ENCODE measurements at regions not wholly inside any gene's neighbourhood (a gene's known extent, or its start where the extent isn't known, plus 50 kb on each side); places are given as distances from the start of the nearest gene placed in this dataset.
"Not testable (repeated sequence)": the region's sequence is repeated elsewhere in the genome, so short reads cannot be mapped to it uniquely, and the experiment has no call there.

DNA sequence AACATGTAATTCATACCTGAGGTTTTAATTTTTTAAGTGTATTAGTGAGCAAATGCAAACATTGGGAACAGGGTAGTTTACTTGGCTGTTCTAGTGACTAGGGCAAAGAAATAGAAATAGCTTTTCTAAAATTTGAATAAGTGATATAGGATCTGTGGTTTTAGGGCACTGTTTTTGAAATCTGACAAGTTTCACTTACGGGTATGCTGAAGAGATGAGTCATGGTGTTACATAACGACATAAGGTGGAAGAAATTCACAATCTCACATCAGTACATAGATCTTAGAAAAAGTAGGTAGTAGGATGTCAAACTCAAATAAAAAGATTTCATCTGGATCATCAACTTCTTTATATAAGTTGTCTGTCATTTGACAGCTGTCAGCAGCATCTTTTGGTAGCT lies 772.3 kb downstream of the MAT2B start:
- Mint-ChIP-seq H3K4me3 (no peak overlapping the region), H3K36me3 (no peaks in the 10 kb centered on the region), H3K27me3 (no peaks in the 10 kb centered on the region), H3K4me1 (no peaks in the 10 kb centered on the region), H3K27ac (no peak overlapping the region), H3K9me3 (peaks cover 3% of the 10 kb centered on the region)
- no peak for DNase-seq

DNA sequence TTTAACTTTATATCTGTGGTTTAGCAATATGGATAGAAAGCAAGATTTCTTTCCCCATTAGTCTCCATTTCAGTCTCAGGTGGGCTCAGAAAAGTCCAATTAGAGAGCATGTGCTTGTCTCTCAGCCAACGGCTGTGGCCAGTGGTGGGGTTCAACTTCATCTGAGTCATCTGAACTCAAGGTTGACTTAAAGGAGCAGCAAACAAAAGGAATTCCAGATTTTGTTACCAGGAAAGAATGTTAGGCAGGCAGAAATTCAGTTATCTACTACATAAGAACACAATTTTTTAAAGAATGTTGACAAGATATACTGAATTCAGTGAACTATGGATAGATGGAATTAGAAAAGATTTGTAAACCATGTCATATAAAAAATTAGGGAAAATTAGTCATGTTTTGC lies 784.1 kb downstream of the MAT2B start:
- DNase-seq, result no peak
- H3K9me3 Mint-ChIP-seq, result peaks cover 14% of the 10 kb centered on the region
- H3K4me1 Mint-ChIP-seq, result no peaks in the 10 kb centered on the region
- no peak overlapping the region for H3K4me3 Mint-ChIP-seq
- H3K36me3 Mint-ChIP-seq, result no peaks in the 10 kb centered on the region
- H3K27me3 Mint-ChIP-seq, result no peaks in the 10 kb centered on the region
- no peak overlapping the region for H3K27ac Mint-ChIP-seq

DNA sequence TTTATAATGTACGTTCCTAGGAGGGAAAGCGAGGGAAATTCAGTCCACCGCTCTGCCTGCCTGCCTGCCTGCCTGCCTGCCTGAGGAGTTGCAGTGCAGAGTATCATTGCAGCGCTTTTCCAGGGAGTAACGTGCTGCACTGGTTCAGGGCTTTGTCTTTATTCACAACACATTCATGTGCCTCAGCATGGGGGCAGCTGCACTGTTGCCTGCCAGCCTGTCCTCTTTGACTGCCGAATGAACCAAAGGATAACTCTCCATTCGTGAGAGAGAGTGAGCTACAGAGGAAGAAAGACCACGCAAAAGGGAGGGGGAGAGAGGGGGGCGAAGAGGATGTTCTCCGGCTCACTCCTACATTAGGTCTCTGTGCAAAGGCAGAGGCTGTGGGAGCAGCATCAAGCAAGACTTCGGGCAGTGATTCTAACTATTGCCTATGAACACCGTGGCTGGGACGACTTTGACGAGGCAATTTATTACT lies 791.2 kb downstream of the MAT2B start:
- Mint-ChIP-seq H3K27me3 (no peaks in the 10 kb centered on the region), H3K9me3 (peaks cover 6% of the 10 kb centered on the region), H3K36me3 (no peaks in the 10 kb centered on the region), H3K4me3 (no peak overlapping the region), H3K4me1 (no peaks in the 10 kb centered on the region), H3K27ac (no peak overlapping the region)
- no peak for DNase-seq

DNA sequence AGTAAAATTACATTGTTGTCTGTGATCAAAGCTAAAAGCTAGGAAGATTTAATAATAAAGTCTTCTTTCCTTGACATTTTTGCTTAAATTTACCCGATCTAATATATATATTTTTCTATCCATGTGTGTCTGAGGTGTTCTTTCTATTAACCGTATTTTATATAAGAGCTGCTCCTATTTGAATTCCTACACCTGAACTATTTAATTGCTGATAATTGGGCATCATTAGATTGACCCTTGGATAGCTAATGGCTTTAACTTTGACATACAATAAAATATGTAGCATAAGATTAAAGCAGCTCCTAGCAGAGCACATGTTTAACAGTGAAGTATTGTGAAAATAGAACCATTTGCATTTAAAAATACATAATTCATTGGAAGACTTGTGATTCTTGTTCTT lies 792.7 kb downstream of the MAT2B start:
- no peaks in the 10 kb centered on the region for H3K27me3 Mint-ChIP-seq
- no peaks in the 10 kb centered on the region for H3K36me3 Mint-ChIP-seq
- no peak for DNase-seq

DNA sequence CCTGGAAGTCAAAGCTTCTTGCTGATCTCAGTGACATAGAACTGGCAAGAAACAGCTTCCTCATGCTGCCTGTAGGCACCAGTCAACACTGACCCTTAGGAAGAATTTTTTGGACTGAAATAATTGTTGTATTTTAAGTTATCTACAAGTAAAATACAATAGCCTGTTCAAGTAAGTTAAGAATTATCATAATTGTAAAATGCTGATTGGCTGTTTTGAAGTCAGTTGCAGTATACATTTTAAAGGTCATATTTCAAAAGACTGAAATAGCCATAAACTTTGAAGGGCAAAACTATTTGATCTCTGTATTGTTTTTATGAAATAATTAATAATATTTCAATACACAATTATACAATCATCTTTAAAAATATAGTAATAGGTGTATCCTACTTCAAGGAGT lies 794.9 kb downstream of the MAT2B start:
- H3K27me3 Mint-ChIP-seq, result no peaks in the 10 kb centered on the region
- peaks cover 2% of the 10 kb centered on the region for H3K9me3 Mint-ChIP-seq
- no peaks in the 10 kb centered on the region for H3K36me3 Mint-ChIP-seq
- H3K4me3 Mint-ChIP-seq, result no peak overlapping the region
- no peak for DNase-seq
- no peaks in the 10 kb centered on the region for H3K4me1 Mint-ChIP-seq
- no peak overlapping the region for H3K27ac Mint-ChIP-seq

More for the DNA sequence above, 792.7 kb downstream of the MAT2B start:
- Mint-ChIP-seq H3K4me1 (no peaks in the 10 kb centered on the region), H3K4me3 (no peak overlapping the region), H3K27ac (no peak overlapping the region), H3K9me3 (peaks cover 6% of the 10 kb centered on the region)

DNA sequence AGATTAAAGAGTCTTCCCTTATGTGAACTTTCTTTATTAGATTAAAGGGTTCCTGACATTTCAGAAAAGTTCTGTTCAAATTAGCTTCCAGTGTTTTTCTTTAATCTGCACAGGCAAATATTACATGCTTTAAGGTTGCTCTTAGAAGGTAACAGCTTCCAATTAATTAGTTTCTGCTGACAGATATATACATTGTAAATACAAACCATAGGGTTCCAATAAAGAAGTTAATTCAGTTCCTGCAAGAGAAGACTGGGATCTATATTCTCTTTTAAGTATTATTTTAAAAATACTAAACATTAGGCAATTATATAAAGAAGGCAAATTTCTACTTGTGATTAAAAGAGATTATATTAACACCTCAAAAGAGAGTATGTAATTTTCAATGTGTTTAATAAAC lies 795.7 kb downstream of the MAT2B start:
- H3K4me1 Mint-ChIP-seq, result no peaks in the 10 kb centered on the region
- no peaks in the 10 kb centered on the region for H3K27me3 Mint-ChIP-seq
- no peak overlapping the region for H3K4me3 Mint-ChIP-seq
- H3K9me3 Mint-ChIP-seq, result peaks cover under 1% of the 10 kb centered on the region
- H3K27ac Mint-ChIP-seq, result no peak overlapping the region
- H3K36me3 Mint-ChIP-seq, result no peaks in the 10 kb centered on the region
- no peak for DNase-seq

DNA sequence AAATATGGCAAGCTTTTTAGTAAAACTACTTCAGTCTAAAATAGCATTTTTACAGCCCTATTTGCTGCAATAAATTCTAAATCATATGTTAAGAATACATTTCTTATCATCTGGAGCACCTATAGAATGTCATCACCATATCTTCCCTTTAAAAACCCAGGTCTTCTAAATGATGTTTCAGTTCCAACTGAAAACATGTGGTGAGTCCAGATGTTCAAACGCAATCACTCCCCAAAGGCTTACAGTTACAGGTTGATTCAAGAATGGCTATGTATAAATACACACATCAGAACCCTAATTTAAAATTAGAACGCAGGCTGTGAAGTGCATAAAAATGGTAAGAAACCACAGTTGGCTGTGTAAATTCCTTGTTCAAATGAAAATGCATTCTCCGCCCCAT lies 796.3 kb downstream of the MAT2B start:
- H3K36me3 Mint-ChIP-seq, result no peaks in the 10 kb centered on the region
- H3K4me3 Mint-ChIP-seq, result no peak overlapping the region
- H3K4me1 Mint-ChIP-seq, result no peaks in the 10 kb centered on the region
- H3K27me3 Mint-ChIP-seq, result no peaks in the 10 kb centered on the region
- no peaks in the 10 kb centered on the region for H3K9me3 Mint-ChIP-seq
- no peak for DNase-seq
- H3K27ac Mint-ChIP-seq, result no peak overlapping the region

DNA sequence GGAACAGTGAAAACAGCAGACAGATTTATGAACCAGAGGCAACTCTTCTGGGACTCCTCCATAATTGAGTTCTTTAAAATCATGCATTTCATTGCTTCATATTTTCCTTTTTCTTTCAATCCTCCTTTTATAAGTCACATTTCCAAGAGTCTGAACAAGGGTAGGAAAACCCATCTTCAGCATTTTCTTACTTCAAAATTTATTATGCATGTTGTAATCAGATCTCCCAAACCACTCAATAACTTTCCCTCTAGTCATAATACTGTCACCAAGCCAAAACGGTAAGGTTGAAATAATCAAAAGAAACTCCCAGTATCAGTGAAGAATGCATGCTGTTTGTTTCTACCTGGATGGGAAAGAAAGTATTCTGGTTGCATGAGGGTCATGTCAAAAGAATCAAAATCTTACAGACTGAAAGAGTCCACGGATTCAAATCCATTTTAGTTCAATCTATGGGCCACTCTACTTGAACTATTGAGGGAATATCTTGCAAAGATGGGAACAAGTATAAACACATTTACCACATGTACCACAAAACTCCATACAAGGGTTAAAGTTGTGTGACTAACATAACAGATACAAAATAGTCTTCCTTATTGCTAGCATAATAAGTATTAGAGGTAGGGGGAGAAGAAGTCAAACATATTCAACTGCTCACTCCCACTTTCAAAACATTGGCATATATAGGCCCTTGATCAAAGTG lies 797.3 kb downstream of the MAT2B start:
- no peak for DNase-seq
- no peaks in the 10 kb centered on the region for H3K27me3 Mint-ChIP-seq
- no peaks in the 10 kb centered on the region for H3K4me1 Mint-ChIP-seq
- no peaks in the 10 kb centered on the region for H3K36me3 Mint-ChIP-seq
- no peaks in the 10 kb centered on the region for H3K9me3 Mint-ChIP-seq
- H3K27ac Mint-ChIP-seq, result no peak overlapping the region
- H3K4me3 Mint-ChIP-seq, result no peak overlapping the region

DNA sequence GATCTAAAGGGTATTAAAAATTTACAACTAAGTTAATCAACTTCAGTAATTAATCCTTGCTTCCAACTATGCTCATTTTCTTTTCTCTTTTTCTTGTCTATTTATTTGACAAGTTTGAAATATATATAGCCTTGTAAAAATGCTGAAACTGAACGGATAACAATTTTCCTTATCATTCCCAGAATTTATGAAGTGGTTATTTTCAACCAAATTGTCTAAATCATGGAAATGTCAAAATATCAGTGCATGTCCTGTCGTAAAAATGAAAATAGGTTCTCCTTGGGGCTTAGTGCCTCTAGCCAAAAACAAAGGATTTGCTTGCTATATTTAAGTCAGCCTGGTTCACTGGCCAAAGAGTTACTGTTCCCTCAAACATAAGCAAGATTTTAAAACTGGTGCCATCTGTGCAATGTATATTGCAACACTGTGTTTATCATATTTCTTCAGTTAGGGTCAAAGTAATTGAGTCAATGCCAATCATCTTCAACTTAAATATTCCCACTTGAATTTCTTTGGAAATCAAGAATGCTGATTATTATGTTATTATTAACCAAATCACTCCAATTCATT lies 798.3 kb downstream of the MAT2B start:
- no peak overlapping the region for H3K27ac Mint-ChIP-seq
- H3K4me3 Mint-ChIP-seq, result no peak overlapping the region
- H3K9me3 Mint-ChIP-seq, result no peaks in the 10 kb centered on the region
- no peaks in the 10 kb centered on the region for H3K27me3 Mint-ChIP-seq
- no peaks in the 10 kb centered on the region for H3K4me1 Mint-ChIP-seq
- no peaks in the 10 kb centered on the region for H3K36me3 Mint-ChIP-seq
- no peak for DNase-seq

DNA sequence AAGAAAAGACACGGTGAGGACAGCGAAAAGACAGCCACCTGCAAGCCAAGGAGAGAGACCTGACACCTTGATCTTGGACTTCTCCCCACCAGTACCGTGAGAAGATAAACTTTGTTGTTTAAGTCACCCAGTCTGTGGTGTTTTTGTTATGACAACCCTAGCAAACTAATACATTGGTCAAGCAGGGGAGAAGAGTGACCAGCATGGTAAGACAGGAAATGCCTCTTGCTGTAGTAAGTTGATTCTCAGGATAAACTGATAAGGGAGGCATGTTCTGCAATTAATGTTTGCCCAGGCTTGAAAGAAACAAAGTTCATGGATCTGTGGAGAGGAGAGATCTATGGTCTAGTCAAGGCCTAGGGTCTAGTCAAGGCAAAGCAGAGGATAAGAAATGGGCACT lies 801.2 kb downstream of the MAT2B start:
- H3K27me3 Mint-ChIP-seq, result no peaks in the 10 kb centered on the region
- DNase-seq, result no peak
- no peaks in the 10 kb centered on the region for H3K4me1 Mint-ChIP-seq
- no peak overlapping the region for H3K4me3 Mint-ChIP-seq
- H3K27ac Mint-ChIP-seq, result no peak overlapping the region
- no peaks in the 10 kb centered on the region for H3K9me3 Mint-ChIP-seq
- no peaks in the 10 kb centered on the region for H3K36me3 Mint-ChIP-seq

DNA sequence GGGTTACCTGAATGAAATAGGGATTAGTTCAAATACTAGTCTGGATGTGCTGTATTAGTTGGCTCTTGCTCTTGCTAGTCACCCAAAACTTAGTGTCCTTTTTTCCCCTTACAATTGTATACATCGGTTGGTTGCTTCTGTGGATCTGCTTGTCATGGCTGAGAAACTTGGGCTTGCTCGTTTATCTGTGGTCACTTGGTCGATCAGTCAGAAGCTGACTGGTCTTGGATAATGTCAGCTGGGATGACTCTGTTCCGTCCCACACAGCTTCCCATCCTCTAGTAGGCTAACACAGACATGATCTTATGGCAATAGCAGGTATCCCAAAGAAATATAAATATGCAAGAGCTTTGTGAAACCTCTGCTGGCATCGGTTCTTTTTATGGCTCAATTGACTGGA lies 807.4 kb downstream of the MAT2B start:
- Mint-ChIP-seq H3K27me3 (no peaks in the 10 kb centered on the region), H3K9me3 (no peaks in the 10 kb centered on the region), H3K36me3 (no peaks in the 10 kb centered on the region), H3K4me1 (no peaks in the 10 kb centered on the region), H3K4me3 (no peak overlapping the region), H3K27ac (no peak overlapping the region)
- DNase-seq, result no peak

DNA sequence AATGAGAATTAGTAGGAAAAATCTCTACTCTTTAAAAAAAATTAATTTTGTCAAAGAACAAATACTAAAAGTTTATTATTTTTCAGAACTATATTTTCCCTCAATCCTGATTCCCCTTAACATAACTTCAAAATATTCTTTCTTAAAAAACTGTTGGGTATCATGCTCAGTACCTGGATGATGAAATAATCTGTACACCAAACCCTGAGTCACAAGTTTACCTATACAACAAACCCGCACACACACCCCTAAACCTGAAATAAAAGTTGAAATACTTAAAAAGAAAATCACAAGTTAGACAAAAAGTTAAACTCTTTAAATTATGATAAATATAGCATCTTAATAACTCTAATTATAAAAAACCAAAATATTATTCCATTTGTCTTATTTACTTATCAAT lies 812.3 kb downstream of the MAT2B start:
- Mint-ChIP-seq H3K4me3 (no peak overlapping the region), H3K4me1 (no peaks in the 10 kb centered on the region), H3K27me3 (no peaks in the 10 kb centered on the region), H3K27ac (no peak overlapping the region), H3K9me3 (peaks cover 2% of the 10 kb centered on the region), H3K36me3 (no peaks in the 10 kb centered on the region)
- DNase-seq, result no peak

DNA sequence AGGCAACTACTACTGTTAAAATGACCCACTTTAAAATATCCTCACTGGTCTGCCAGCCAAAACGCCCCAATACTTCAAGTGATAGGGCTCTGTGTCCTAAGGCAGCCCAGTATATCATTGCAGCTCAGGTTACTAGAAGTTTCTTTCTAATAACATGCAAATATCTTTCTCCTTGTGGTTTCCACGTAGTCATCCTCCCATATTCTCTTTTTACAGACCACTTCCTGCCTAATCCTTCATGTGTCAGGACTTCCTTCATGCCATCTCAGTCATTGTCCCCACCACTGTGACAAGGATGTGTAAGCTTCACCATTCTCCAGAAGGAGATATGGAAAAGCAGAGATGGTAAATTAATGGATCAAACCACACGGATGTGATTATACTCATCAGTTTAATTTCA lies 813.7 kb downstream of the MAT2B start:
- Mint-ChIP-seq H3K27ac (no peak overlapping the region), H3K27me3 (no peaks in the 10 kb centered on the region), H3K4me1 (no peaks in the 10 kb centered on the region), H3K36me3 (no peaks in the 10 kb centered on the region), H3K4me3 (no peak overlapping the region), H3K9me3 (peaks cover 2% of the 10 kb centered on the region)
- DNase-seq, result no peak

DNA sequence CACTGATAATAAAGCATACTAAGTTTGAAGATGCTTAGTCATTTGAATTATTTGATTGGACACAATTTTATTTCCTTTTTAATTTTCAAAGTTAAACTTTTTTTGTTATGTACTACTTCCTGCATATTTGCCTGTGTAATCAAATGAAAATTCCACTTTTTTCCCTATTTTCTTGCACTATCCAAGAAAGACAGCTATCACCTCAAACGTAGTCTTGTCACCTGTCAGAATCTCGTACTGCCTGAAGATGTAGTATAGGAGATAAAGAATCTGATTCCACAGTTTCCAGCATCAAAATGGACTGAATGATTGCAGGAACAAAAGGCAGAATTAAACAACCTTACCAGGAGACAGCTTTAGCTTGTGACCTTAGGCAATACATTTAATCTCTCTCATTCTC lies 818.8 kb downstream of the MAT2B start:
- no peaks in the 10 kb centered on the region for H3K27me3 Mint-ChIP-seq
- no peaks in the 10 kb centered on the region for H3K36me3 Mint-ChIP-seq
- H3K27ac Mint-ChIP-seq, result no peak overlapping the region
- H3K4me3 Mint-ChIP-seq, result no peak overlapping the region
- DNase-seq, result no peak
- H3K4me1 Mint-ChIP-seq, result no peaks in the 10 kb centered on the region
- H3K9me3 Mint-ChIP-seq, result peaks cover 15% of the 10 kb centered on the region

DNA sequence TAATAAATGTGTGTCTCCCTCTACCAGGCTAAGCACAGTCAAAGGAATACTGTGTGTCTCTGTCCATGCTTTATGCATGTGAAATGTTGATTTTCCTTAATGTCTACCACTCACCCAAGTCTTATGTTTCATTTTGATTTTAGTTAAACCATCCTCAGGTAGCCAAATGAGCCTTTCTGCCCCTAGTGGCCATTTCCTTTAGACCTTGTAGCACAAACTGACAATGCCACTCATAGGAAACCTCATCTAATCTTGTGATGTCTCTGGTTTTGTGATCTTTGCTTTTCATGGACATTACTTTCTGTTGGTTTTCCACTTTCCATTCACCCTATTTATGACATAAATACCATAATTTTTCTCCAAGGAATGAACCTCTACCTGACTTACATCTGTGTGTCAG lies 820.8 kb downstream of the MAT2B start:
- Mint-ChIP-seq H3K4me3 (no peak overlapping the region), H3K9me3 (peaks cover 12% of the 10 kb centered on the region)

DNA sequence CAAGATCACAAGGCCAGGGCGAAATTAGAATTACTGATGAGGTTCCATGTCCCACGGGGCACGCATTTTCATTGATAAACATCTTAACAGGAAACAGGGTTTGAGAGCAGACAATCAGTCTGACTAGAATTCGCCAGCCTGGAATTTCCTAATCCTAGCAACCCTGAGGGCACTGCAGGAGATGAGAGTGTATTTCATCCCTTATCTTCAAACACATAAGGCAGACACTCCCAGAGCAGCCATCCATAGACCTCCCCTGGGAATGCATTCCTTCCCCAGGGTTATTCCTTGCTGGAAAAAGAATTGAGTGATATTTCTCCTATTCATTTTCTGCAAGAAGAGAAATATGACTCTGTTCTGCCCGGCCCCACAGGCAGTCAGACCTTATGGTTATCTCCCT lies 821.7 kb downstream of the MAT2B start:
- H3K4me1 Mint-ChIP-seq, H3K4me3 Mint-ChIP-seq, H3K27me3 Mint-ChIP-seq, H3K27ac Mint-ChIP-seq, DNase-seq, H3K36me3 Mint-ChIP-seq: not testable (repeated sequence)
- H3K9me3 Mint-ChIP-seq, result peaks cover 12% of the 10 kb centered on the region

More for the DNA sequence above, 820.8 kb downstream of the MAT2B start:
- Mint-ChIP-seq H3K27me3 (no peaks in the 10 kb centered on the region), H3K36me3 (no peaks in the 10 kb centered on the region), H3K4me1 (no peaks in the 10 kb centered on the region), H3K27ac (no peak overlapping the region)
- DNase-seq, result no peak

All from activated naive CD8-positive, alpha-beta T cell treated with anti-CD3 and anti-CD28 coated beads for 36 hours (primary cell).